DMS53 treated with DMSO at 0.1 percent for 48 hours (cell line): ENCODE measurements at regions not wholly inside any gene's neighbourhood (a gene's known extent, or its start where the extent isn't known, plus 50 kb on each side); places are given as distances from the start of the nearest gene placed in this dataset.

ENCODE experiments used
- DNase-seq: peaks from one replicate; lab custom pipeline; 2025; ENCODE audit not compliant: unreplicated experiment; lab: John Stamatoyannopoulos, UW

DNA sequence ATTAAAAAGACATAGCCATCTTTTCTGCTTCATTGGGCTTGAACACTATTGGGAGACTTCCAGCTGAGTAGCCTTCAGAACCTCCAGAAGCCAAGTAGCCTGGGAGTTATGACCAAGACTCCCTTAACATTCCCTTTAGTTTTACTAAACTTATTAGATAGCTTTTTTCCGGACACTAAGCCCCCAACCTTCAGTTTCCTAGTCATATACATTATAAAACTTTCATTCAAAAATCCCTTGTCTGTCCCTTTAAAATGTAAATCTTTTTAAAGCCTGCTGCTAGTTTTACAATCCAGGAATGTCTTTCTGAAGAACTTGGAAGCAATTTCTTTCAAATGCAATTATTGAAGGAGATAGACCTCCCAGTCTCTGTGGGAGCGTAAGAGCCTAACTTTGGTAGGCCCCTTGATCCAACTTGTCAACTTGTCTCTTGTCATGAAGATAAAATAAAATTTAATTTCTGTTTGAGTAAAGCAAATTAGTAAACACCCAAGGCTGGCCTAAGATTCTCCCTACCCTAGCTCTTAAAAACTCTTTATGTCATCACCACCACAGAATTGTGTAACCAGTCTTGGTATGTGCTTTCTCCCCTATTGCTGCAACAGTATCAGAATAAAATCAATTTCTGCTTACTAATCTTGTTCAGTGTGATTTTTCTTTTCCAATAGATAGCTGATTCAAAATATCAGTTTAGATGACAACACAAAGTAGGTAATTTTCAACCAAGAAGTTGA lies 796.2 kb downstream of the PLA2G4A start:
- DNase-seq = no peak

DNA sequence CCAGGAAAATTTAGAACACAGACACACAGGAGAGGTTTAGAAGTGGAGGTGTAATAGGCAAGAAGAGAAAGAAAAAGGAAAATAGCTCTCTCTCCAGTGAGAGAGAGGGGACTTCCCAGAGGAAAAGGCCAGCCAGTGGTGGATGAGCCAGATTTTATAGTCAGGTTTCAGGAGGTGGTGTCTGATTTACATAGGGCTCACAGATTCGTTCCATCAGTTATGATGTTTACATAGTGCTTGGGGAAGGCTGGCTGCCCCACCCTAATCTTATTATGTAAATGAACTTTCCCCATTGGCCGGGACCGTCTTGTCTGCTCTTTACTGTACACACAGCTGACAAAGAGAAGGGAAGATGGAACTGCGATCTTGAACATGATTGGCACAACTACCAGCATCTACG lies 797.3 kb downstream of the PLA2G4A start:
- no peak for DNase-seq

DNA sequence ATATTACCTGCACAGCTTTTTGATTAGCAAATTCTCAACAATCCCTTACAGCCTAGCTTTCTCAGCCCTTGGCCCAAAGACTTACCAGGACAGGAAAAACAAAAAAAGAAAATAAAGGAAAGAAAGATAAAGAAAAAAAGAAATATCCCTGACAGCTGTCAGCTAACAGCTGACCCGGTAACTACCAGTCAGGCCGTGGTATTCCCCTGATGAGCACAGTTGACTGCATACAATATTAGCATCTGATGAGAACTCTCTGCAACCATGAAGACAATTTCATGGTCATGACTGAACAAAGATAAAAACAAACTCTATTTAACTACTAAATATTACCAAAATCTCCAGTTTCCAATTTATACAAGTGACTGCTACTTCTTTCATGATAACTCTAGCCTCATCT lies 798.8 kb downstream of the PLA2G4A start:
- no peak for DNase-seq

DNA sequence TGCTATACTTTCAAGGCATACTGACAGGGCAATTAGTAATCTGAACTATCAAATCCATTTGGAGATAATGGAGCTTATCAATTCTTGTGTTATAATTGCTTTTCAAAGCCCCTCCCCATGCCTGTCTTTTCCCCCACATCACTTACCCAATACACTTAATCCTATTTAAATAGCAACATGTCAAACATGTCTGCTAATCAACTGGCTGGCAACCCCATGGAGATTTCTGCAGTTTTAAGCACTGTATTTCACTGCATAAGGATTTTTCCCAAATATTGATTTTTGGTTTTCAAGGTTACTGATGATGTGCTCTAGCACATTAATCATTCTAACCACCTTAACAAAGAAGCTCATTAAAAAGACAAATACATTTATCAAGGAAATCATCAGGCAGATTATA lies 800.3 kb downstream of the PLA2G4A start:
- no peak for DNase-seq

DNA sequence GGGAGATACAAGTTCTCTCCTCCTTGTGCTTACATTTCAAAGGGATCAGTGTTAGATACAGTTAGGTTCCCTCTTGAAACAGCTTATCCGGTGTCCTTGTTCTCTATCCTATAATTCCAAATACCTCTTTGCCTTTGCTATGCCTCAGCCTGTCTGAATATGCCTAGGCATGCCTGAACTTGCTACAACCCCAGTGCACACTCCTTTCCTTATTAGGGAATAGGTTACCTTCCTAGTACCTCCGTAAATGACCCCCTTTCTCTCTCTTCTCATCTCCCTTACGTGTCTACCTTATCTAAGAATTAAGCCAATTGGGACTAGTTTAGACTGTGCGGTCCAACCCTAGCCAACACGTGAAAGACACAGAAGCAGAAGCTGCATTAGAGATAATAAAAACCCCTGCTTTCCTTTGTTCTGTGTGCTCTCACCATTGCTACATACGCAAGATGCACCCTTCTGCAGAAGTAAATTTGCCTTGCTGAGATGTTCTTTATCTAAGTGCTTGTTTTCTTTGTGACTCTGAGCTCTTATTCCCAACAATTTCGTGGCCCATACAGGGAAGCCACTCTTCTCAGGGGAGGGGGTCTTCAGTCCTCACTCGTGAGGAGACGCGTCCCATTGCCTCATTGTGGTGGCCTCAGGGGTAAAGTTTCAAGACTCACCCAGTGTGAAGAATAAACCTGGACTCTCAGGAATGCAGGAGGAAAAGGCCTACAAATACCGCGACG lies 802.1 kb downstream of the PLA2G4A start:
- no peak for DNase-seq

DNA sequence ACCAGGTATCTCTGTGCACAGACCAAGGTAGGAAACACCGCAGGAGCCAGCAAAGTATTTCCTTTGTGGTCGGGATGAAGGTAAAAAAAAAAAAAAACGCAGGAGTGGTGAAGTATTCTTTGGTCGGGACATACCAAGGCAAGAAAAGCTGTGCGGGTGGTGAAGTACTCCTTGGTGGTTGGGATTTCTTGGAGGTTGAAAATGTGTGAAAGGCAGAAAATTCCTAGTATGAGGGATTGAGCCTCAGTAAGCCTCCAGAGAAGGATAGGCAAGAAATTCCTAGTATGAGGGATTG lies 802.6 kb downstream of the PLA2G4A start:
- DNase-seq = no peak

DNA sequence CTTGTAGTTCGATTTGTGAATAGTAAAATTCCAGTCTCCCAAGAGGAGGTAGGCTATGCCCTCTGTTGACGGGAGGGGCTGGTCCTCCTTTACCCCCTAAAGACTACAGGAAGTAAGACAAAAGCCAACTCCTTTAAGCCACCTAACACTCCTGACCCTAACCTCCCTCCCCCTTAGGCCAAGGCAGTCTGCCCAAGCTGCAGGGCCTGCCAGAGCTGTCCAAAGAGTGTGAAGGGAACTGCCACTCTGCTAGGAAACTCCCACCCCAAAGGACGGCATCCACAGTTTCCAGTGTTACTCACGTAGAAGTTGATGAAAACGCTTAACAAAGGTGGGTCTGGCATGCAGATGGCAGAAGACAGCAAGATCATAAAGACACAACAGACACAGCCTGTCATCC lies 803.2 kb downstream of the PLA2G4A start:
- no peak for DNase-seq

DNA sequence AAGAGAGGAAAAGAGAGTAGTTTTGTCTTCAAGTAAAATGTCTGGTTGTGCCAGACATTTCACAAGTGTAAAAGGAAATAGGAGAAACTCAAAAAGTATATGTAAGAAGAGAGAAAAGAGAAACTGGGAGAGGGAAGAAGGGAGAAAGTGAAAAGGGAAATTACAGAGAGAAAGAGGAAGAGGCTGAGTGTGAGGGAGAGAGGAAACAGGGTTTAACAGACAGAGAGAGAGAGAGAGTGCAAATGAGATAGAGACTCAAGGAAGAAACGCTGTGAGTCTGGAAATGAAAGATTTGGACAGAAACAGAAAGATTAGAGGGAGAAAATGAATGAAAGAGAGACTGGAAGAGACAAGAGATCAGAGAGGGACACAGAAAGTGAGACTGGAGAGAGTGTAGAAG lies 806.2 kb downstream of the PLA2G4A start:
- no peak for DNase-seq

DNA sequence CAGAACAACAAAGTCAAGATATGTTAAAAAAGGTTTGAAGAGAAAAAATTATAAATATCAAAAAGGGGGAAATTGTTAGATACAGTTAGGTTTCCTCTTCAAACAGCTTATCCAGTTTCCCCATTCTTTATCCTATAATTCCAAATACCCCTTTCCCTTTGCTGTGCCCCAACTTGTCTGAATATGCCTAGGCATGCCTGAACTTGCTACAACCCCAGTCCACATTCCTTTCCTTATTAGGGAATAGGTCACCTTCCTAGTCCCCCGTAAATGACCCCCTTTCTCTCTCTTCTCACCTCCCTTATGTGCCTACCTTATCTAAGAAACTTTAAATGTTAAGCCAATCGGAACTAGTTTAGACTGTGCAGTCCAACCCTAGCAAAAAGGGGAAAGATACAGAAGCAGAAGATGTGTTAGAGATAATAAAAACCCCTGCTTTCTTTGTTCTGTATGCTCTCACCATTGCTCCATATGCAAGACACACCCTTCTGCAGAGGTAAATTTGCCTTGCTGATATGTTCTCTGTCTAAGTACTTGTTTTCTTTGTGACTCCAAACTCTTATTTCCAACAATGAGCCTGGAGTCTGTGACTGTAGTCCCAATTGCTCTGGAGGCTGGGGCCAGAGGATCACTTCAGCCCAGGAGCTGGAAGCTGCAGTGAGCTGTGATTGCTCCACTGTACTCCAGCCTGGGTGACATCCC lies 810.1 kb downstream of the PLA2G4A start:
- no peak for DNase-seq

DNA sequence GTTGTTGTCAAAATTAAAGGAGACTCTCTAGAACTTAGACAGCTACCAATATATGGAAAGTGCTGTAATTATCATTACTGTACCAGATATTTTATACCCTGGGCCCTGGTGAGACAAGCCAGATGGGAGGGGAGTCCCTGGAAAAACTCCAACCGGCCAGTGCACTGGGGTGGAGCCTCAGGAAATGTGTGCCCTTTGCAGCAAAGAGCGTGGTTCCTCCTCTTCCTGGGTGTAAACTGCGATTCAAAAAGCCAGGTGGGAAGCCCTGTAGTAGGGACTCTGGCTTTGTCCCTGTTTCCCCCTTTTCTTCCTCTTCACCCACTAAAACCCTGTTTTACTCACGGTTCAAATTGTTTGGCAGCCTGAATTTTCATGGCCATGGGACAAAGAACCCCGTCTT lies 812.3 kb downstream of the PLA2G4A start:
- no peak for DNase-seq

DNA sequence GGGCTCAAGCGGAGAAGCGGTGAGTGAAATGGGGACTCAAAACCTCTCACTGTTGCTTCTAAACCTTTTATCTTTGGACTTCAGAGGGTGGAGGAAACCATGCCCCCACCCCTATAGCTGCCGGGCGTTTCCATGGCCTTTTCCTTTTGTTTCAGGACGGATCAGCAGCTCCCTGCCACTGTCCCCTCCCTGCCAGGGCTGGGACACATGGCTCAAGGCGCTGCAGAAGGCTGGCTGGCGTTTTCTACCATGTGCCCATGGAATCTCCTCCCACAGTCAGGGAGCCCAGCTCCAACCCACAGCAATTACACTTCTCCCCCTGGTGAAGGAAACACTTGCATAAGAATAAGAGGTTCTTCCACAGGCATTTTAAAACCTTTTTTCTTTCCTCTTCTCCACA lies 812.7 kb downstream of the PLA2G4A start:
- no peak for DNase-seq

DNA sequence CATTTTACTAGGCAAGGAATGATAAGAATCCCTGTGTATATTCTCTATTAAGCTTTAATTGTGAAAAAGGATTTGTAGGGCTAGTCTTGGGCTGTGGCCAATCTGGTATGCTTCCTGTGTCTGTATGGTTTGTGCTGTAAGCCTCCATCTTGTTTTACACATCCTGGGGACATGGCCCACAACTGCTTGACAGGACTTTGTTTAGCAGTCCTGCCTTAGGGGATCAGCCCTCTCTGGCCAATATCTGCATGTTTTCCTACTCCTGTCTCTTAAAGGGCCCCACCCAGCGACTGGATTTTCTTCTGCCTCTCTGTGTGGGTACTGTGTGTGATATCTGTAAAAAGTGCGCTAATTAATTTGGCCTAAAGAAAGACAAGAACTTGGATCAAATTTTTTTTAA lies 813.2 kb downstream of the PLA2G4A start:
- no peak for DNase-seq

DNA sequence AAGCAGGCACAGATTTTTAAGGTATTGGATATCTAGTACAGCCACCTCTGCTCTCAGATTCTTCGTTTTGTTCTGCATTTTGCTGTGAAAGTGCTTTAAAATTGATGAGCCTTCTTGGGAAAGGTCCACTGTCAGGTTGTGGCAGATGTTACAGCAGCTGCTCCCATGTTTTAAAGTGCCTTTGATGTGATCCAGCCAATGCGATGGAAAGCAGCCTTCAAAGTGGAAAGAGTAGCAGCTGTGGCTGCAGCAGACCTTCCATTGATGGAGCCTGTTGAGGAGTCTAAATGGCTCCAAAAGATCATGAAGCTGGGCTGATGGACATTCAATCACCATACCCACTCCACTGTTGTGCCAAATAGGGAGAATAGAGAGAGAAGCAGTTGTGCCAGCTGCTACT lies 816.9 kb downstream of the PLA2G4A start:
- DNase-seq = no peak

DNA sequence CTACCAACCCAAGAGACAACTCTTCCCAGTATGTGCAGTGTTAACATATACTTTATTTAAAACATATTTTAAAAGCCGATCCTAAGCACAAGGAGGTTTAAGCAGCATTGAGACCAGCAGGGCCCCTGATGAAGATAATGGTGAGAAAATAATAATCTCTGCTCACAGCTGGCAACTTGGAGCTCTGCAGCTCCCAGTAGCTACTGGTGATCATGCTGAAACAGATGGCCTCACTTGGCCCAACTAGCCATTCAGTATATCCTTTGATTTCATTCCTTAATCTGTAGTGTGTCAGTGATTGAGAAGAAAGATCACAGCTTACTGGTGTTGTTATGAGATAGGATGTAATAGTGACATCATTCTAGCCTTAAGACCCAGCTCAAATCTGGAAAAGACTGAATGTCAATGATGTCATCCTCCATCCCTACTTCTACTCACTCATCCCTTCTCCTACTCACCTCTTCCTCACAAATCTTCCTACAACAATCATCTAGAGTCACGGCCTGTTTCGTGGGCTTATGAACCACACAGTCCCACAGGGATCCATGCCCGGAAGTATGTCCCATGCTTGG lies 817.9 kb downstream of the PLA2G4A start:
- DNase-seq = no peak

DNA sequence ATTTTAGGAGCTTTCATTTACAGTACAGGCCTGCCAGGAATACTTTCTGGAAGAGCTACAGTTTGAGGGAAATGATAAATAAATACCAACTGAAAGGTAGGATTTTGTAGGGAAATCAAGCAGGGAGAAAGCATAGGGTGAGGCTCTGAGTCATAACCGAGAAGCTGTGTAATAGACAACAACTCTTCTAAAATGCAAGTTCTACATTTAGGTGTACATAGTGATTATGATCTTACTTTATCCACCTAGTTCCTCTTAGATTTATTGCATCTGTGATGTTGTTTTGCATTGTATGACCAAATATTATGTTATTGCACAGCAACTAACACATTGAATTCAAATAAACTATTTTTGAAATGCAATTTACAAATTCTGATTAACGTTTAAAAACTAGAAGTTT lies 819.3 kb downstream of the PLA2G4A start:
- no peak for DNase-seq

DNA sequence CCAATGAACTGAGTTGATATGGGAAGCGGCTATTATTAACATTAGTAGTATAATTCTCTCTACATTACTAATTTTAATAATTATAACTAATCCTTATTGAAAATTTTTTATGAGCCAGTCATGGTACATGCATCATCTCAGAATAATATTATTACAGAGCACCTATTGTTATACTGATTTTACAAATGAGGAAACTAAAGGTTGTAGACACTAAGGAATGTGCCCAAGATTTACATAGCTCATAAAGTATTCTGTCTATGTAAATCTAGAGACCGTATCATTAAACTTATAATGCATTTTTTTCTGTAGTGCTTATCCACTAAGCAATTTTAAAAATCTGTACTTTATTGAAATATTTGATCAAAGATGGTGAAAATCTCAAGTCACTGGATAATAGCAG lies 825.9 kb downstream of the PLA2G4A start:
- no peak for DNase-seq

DNA sequence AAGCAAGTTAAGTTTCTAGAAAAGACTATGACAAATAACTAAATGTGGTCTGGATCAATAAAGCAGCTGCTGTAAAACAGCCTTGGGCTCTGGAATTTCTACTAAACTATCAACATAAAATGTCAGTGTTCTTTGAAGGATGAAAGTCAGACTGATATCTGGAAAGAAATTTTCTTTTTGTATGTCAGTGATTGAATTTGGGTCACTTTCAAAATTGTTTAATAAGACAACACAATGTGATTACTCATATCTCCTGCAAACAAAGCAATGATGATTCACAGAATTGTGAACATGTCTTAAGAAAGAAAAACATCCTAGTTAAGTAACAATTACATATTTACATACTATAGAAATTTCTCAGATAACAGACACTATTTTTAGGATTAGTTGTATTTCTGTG lies 826.4 kb downstream of the PLA2G4A start:
- DNase-seq = no peak

DNA sequence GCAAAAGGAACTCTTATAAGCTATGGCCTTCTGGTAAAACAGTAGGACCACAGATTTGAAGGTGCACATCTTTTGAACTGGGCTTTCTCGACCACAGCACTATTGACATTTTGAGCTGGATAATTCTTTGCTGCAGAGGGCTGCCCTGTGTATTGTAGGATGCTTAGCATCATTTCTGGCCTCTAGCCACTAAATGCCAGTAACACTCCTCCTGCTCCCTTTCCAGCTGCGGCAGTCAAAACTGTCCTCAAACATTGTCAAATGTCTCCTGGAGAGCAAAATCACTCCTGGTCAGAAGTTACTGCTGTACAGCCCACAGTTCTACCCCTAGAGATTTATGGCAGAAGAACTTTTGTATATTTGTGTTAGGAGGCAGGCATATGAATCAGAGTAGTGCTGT lies 836.7 kb downstream of the PLA2G4A start:
- DNase-seq = no peak

DNA sequence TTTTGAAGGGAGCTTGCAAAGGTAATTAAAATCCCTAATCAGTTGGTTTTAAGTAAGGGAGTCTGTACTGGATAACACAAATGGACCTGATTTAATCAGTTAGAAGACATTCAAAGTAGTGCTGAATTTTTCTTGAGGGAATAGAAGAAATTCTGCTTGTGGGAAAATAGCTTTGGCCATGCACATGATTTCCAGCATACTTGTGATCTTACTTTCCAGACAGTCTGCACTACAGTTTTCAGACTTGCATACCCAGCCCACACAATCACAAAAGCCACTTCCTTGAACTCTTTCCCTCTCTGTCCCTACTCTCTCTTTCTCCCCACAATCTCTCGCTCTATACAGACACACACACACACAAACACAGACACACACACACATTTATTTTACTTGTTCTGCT lies 852.1 kb downstream of the PLA2G4A start:
- DNase-seq = no peak

DNA sequence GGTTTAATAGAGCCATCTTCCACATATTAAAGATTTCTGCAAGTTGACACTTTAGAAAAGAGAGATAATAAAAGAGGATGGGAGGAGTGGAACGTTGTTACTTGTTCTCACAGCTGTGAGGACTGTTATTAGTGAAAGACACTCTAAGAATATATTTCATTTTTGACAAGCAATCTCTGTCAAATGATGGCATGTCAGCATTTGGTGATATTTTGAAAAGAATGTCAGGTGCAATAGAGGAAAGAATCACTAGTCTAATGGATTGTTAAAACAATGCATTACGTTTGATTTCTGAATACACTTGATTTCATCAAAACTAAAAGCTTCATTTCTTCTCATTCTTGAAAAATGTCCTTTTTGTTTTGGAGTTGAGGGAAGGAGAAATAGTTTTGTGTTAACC lies 853.4 kb downstream of the PLA2G4A start:
- no peak for DNase-seq

DNA sequence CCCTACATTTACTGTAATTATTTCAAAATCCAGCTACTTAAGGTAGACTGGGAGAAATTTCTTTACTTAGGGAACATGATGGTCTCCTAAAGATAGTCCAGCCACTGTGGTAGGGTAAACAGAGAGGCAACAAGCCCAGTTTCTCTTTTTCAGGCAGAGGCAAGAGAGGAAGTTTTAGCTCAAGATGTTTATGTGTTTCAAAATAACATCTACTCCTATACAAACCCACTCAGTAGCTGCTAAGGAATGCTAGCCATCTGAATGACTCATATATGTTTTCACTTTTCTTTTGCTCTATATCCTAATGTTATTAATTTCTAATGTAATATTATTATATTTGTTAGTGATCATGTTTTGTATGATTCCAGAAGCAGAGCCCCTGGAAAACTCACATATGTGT lies 856.6 kb downstream of the PLA2G4A start:
- no peak for DNase-seq

DNA sequence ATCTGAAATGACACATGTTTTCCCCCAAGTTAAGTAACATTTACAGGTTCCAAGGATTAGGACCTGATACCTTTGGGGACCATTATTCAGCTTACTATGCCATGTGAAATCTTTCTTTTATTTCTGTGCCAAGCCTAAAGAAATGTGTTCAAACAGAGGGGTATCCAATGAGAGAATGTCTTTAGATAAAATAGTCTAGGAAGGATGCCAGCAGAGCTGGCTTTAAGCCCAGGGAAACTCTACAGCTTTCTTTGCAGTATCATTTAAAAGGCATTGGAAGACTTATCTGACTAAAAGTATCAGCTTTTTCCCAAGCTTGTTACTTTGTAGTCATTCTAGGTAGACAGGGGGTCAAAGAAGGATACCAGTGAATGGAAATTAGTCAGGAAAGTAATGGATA lies 860.4 kb downstream of the PLA2G4A start:
- DNase-seq = no peak
